ENCODE measurements at regions not wholly inside any gene's neighbourhood (a gene's known extent, or its start where the extent isn't known, plus 50 kb on each side); places are given as distances from the start of the nearest gene placed in this dataset.

GRCh38 chr7:81430761-81431160, 339.1 kb downstream of the HGF start:
- Histone ChIP-seq H3K4me1 (ENCODE audit: control insufficient read depth, insufficient read depth, low read length) (no peaks in the 10 kb centered on the region), H3K36me3 (ENCODE audit: control insufficient read depth in 2 of 2, insufficient read depth in 1 of 2, low read length in 2 of 2) (no peaks in the 10 kb centered on the region), H3K9me3 (ENCODE audit: control insufficient read depth, insufficient read depth, low read depth, low read length) (no peaks in the 10 kb centered on the region), H3K4me3 (ENCODE audit: low read depth, low read length) (no peak overlapping the region), H3K27ac (ENCODE audit: extremely low read depth, low read depth, low read length) (no peak overlapping the region)
- ChIA-PET POLR2A (no interaction called here), CTCF (interaction anchor here (0.5 to 0.7 kb wide), 2 partner anchors 139 to 603 kb away, joined by 3 read pairs; no protein-coding TSS in a partner anchor)
- TF ChIP-seq ZNF670 (tag by site-specific recombination; IDR thresholded peaks at IDR 0.05; ENCODE audit: low read depth): no peak

GRCh38 chr7:81430150-81430549, 339.7 kb downstream of the HGF start:
- H3K27ac ChIP-seq (ENCODE audit: extremely low read depth, low read depth, low read length): no peak overlapping the region
- TF ChIP-seq CTCF (tag by site-specific recombination; IDR thresholded peaks at IDR 0.05): 0 out of 2 replicates have a peak, but pooled peaks have one; percentile 40
- TF ChIP-seq ZNF184 (tag by site-specific recombination; IDR thresholded peaks at IDR 0.05): no peak
- CTCF ChIA-PET: interaction anchor here (0.5 to 0.7 kb wide), 2 partner anchors 139 to 602 kb away, joined by 3 read pairs; no protein-coding TSS in a partner anchor

GRCh38 chr7:81427461-81427860, 342.4 kb downstream of the HGF start:
- Histone ChIP-seq H3K27ac (ENCODE audit: extremely low read depth, low read depth, low read length) (no peak overlapping the region), H3K4me1 (ENCODE audit: control insufficient read depth, insufficient read depth, low read length) (no peaks in the 10 kb centered on the region), H3K4me3 (ENCODE audit: low read depth, low read length) (no peak overlapping the region), H3K9me3 (ENCODE audit: control insufficient read depth, insufficient read depth, low read depth, low read length) (no peaks in the 10 kb centered on the region), H3K36me3 (ENCODE audit: control insufficient read depth in 2 of 2, insufficient read depth in 1 of 2, low read length in 2 of 2) (no peaks in the 10 kb centered on the region)
- CTCF ChIA-PET: interaction anchor here (0.6 kb wide), 1 partner anchor 651 kb away, joined by 4 read pairs; no protein-coding TSS in a partner anchor
- POLR2A ChIA-PET: no interaction called here
- TF ChIP-seq ZXDB (tag by site-specific recombination; IDR thresholded peaks at IDR 0.05): no peak
- no peak for TF ChIP-seq ZNF354C (tag by site-specific recombination; IDR thresholded peaks at IDR 0.05; ENCODE audit: borderline replicate concordance, low read depth)
- TF ChIP-seq ZNF521 (tag by site-specific recombination; IDR thresholded peaks at IDR 0.05): no peak
- TF ChIP-seq PRDM10 (tag by site-specific recombination; IDR thresholded peaks at IDR 0.05): no peak
- TF ChIP-seq ZNF184 (tag by site-specific recombination; IDR thresholded peaks at IDR 0.05): no peak
- TF ChIP-seq GLIS2 (tag by site-specific recombination; IDR thresholded peaks at IDR 0.05): no peak
- TF ChIP-seq ZBTB26 (tag by site-specific recombination; optimal IDR thresholded peaks at IDR 0.05): no peak
- no peak for TF ChIP-seq ZFP41 (tag by site-specific recombination; IDR thresholded peaks at IDR 0.05; ENCODE audit: borderline replicate concordance)
- TF ChIP-seq PBX3 (CRISPR knock-in tag; IDR thresholded peaks at IDR 0.05): no peak
- TF ChIP-seq REPIN1 (tag by site-specific recombination; IDR thresholded peaks at IDR 0.05; ENCODE audit: low read depth): no peak
- no peak for TF ChIP-seq ZNF677 (tag by site-specific recombination; IDR thresholded peaks at IDR 0.05)
- no peak for TF ChIP-seq ZNF26 (tag by site-specific recombination; IDR thresholded peaks at IDR 0.05)
- no peak for TF ChIP-seq ZBTB48 (tag by site-specific recombination; IDR thresholded peaks at IDR 0.05)
- TF ChIP-seq SCRT2 (tag by site-specific recombination; IDR thresholded peaks at IDR 0.05): no peak
- TF ChIP-seq ZNF362 (tag by site-specific recombination; IDR thresholded peaks at IDR 0.05): no peak
- TF ChIP-seq ZEB2 (tag by site-specific recombination; IDR thresholded peaks at IDR 0.05): no peak
- no peak for TF ChIP-seq ZNF138 (tag by site-specific recombination; IDR thresholded peaks at IDR 0.05; ENCODE audit: borderline replicate concordance)

More at GRCh38 chr7:81430150-81430549, 339.7 kb downstream of the HGF start:
- POLR2A ChIA-PET: no interaction called here
- no peaks in the 10 kb centered on the region for H3K4me1 ChIP-seq (ENCODE audit: control insufficient read depth, insufficient read depth, low read length)
- H3K9me3 ChIP-seq (ENCODE audit: control insufficient read depth, insufficient read depth, low read depth, low read length): no peaks in the 10 kb centered on the region
- H3K36me3 ChIP-seq (ENCODE audit: control insufficient read depth in 2 of 2, insufficient read depth in 1 of 2, low read length in 2 of 2): no peaks in the 10 kb centered on the region
- no peak overlapping the region for H3K4me3 ChIP-seq (ENCODE audit: low read depth, low read length)
